Gastrocnemius medialis (tissue), 4 donors: ENCODE measurements at regions not wholly inside any gene's neighbourhood (a gene's known extent, or its start where the extent isn't known, plus 50 kb on each side); places are given as distances from the start of the nearest gene placed in this dataset.

Experiments used
- POLR2A ChIP-seq, 2 donors: fragments of 450-650 bp; IDR thresholded peaks; one replicate each; pipeline ENCODE4 v1.6.1; 2017; ENCODE audit warnings: antibody characterized with exemption in 2 of 2, mild to moderate bottlenecking in 2 of 2, moderate library complexity in 2 of 2
- TF ChIP-seq, protein P1 (sequence below), 5 experiments: fragments of 450-650 bp in 3 of 5; fragments of 200-600 bp in 2 of 5; sonication (generic) in 2 of 5; IDR thresholded peaks in 4 of 5; conservative IDR thresholded peaks in 1 of 5; 1 replicate in 4 of 5; 2 replicates in 1 of 5; pipeline ENCODE4 v1.5.1; 2016 to 2019; ENCODE audit warnings: antibody characterized with exemption in 5 of 5, mild to moderate bottlenecking in 3 of 5, moderate library complexity in 3 of 5

- TF ChIP-seq, protein P1, sequence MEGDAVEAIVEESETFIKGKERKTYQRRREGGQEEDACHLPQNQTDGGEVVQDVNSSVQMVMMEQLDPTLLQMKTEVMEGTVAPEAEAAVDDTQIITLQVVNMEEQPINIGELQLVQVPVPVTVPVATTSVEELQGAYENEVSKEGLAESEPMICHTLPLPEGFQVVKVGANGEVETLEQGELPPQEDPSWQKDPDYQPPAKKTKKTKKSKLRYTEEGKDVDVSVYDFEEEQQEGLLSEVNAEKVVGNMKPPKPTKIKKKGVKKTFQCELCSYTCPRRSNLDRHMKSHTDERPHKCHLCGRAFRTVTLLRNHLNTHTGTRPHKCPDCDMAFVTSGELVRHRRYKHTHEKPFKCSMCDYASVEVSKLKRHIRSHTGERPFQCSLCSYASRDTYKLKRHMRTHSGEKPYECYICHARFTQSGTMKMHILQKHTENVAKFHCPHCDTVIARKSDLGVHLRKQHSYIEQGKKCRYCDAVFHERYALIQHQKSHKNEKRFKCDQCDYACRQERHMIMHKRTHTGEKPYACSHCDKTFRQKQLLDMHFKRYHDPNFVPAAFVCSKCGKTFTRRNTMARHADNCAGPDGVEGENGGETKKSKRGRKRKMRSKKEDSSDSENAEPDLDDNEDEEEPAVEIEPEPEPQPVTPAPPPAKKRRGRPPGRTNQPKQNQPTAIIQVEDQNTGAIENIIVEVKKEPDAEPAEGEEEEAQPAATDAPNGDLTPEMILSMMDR (IDR thresholded peaks at IDR 0.05 in 4 of 5, conservative IDR thresholded peaks at IDR 0.05 in 1 of 5), result no peak
- no peak for TF ChIP-seq POLR2A (IDR thresholded peaks at IDR 0.05)
Measured at GRCh38 chr13:97549201-97549600, 115.2 kb downstream of the RAP2A start.
